Coronary artery (tissue), 2 donors: ENCODE measurements at regions not wholly inside any gene's neighbourhood (a gene's known extent, or its start where the extent isn't known, plus 50 kb on each side); places are given as distances from the start of the nearest gene placed in this dataset.
"Not testable (repeated sequence)": the region's sequence is repeated elsewhere in the genome, so short reads cannot be mapped to it uniquely, and the experiment has no call there.

ENCODE experiments used
- DNase-seq: peaks from one replicate; pipeline ENCODE4 v3.0.0-alpha.2; 2017; ENCODE audit warnings: low spot score
- H3K27ac ChIP-seq, 2 donors: fragments of 200-600 bp; sonication (generic); one replicate each; pipeline ENCODE4 v1.5.1; 2016 to 2019
- H3K4me3 ChIP-seq: fragments of 200-600 bp; sonication (generic); 2 replicates; pipeline ENCODE4 v1.5.1; 2016; ENCODE audit warnings: mild to moderate bottlenecking, moderate library complexity
- TF ChIP-seq, protein P1 (sequence below): fragments of 200-600 bp; sonication (generic); IDR thresholded peaks from one replicate; pipeline ENCODE4 v1.5.1; 2019; ENCODE audit warnings: antibody characterized with exemption

DNA sequence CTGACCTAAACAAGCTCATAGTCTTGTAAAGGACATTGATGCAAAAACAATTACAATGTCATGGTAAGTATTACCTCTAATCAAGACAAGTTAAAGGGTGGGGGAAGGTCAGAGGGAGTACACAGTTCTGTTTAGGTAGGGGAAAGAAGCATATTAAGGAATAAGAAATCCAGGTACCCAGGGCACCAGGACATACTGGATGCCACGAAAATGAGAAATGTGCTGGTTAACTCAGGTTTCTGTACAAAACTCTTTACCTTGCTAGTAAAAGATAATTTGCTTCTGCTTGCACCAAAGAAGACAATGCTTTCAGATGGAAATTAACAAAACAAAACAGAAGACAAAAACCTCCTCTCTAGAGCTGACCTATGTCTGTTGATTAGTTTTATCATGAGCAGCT is 70.7 kb upstream of the MED13 start:
- TF ChIP-seq, protein P1, sequence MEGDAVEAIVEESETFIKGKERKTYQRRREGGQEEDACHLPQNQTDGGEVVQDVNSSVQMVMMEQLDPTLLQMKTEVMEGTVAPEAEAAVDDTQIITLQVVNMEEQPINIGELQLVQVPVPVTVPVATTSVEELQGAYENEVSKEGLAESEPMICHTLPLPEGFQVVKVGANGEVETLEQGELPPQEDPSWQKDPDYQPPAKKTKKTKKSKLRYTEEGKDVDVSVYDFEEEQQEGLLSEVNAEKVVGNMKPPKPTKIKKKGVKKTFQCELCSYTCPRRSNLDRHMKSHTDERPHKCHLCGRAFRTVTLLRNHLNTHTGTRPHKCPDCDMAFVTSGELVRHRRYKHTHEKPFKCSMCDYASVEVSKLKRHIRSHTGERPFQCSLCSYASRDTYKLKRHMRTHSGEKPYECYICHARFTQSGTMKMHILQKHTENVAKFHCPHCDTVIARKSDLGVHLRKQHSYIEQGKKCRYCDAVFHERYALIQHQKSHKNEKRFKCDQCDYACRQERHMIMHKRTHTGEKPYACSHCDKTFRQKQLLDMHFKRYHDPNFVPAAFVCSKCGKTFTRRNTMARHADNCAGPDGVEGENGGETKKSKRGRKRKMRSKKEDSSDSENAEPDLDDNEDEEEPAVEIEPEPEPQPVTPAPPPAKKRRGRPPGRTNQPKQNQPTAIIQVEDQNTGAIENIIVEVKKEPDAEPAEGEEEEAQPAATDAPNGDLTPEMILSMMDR = no peak

DNA sequence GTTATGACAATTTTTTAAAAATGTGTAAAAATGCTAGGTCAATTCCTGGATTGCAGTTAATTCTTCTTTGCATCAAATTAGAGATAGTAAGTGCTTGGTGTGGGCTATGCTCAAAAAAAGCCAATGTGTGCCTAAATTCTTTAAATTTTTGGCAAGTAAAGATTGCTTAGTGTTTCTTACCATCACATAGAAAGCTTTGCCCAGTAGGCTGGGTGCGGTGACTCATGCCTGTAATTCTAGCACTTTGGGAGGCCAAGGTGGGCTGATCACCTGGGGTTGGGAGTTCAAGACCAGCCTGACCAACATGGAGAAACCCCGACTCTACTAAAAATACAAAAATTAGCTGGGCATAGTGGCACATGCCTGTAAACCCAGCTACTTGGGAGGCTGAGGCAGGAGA is 70.0 kb upstream of the MED13 start:
- not testable (repeated sequence) for H3K4me3 ChIP-seq, DNase-seq, H3K27ac ChIP-seq

More for the DNA sequence above, 70.7 kb upstream of the MED13 start:
- DNase-seq = no peak
- Histone ChIP-seq H3K4me3 (no peak overlapping the region), H3K27ac (no peak overlapping the region)

DNA sequence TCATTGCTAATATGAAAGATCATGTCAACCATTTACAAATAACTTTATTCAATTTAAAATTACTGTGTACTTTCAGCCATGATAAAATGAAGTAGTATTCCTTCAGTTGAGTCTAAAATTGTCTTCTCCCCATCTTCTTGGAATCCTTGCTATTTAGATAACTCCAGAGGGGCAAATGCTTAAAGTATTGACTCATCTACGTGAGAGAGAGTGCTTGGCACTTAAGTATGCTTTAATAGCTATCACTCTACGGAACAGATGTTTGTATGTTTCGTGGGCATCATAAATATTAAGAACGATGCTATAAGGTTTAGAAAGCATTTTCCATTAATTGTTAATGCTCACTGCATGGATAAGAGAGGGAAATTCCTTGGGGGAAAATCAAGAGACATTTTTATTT is 69.3 kb upstream of the MED13 start:
- Histone ChIP-seq H3K27ac (no peak overlapping the region), H3K4me3 (no peak overlapping the region)
- TF ChIP-seq, protein P1 = no peak
- no peak for DNase-seq

DNA sequence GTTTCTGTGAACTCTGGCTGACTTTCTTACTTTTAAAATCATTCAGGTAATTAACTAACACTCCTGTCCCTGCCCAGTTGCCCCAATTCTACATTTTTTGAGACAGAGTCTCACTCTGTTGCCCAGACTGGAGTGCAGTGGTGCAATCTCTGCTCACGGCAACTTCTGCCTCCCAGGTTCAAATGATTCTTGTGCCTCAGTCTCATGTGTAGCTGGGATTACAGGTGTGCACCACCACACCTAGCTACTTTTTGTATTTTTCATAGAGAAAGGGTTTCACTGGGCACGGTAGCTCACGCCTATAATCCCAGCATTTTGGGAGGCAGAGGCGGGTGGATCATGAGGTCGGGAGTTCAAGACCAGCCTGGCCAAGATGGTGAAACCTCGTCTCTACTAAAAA is 66.2 kb upstream of the MED13 start:
- not testable (repeated sequence) for DNase-seq, H3K27ac ChIP-seq, H3K4me3 ChIP-seq

DNA sequence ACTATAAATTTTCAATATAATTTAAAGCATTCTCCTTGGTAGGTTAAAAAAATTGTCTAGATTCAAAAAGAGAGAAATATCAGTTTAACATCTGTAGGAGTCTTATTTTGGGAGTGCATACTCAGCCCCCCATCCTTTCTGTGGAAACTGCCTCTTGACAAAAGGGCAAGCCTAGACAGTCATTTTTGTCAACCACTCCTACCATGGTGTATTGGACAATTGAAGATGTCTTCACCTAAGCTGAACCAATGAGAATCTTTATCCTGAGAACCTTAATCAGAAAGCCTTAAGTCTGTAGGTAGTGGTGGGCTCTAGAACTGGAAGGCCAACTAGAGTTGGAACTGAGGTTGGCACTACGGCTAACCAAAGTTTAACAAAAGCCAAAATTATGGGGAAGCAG is 65.7 kb upstream of the MED13 start:
- Histone ChIP-seq H3K27ac (no peak overlapping the region), H3K4me3 (no peak overlapping the region)
- DNase-seq = no peak
- TF ChIP-seq, protein P1 = no peak

DNA sequence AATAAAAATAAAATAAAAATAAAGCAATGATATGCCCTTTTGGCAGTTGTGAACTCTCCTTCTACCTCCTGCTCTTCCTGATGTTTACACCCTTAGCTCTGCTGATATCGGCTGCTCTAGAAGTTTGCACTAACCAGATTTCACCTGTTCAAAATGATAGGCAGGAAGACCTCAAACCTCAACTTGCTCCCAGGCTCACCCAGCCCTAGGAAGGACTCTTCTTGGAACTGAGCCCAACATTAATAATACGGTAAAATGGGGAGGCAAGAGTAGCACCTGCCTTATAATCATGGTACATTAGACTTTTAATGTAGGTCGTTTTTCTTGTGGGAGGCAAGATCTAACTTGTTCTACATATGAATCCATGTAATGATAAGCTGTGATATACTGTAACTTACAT is 61.2 kb upstream of the MED13 start:
- TF ChIP-seq, protein P1 = no peak
- no peak overlapping the region for H3K4me3 ChIP-seq
- no peak for DNase-seq
- H3K27ac ChIP-seq = no peak overlapping the region

DNA sequence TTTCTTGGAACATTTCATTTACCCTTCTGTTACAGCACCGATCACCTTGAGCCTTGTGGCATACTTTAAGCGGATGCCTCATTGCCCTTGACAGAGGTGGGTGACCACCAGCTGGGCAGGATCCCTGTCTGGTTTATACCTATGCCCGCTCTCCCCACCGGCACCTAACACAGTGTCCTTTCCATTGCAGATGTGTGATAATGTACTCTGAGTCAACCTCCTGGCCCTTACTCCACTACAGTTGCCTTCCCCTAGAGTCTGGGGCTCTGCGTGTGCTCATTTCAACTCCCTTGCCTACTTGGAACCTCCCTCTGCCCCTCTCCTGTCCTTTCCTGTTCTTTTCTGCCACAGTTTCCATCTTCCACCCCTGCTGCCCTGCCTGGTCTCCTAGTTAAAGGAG is 60.2 kb upstream of the MED13 start:
- Histone ChIP-seq H3K27ac (no peak overlapping the region), H3K4me3 (no peak overlapping the region)
- DNase-seq = no peak
- TF ChIP-seq, protein P1 = no peak

DNA sequence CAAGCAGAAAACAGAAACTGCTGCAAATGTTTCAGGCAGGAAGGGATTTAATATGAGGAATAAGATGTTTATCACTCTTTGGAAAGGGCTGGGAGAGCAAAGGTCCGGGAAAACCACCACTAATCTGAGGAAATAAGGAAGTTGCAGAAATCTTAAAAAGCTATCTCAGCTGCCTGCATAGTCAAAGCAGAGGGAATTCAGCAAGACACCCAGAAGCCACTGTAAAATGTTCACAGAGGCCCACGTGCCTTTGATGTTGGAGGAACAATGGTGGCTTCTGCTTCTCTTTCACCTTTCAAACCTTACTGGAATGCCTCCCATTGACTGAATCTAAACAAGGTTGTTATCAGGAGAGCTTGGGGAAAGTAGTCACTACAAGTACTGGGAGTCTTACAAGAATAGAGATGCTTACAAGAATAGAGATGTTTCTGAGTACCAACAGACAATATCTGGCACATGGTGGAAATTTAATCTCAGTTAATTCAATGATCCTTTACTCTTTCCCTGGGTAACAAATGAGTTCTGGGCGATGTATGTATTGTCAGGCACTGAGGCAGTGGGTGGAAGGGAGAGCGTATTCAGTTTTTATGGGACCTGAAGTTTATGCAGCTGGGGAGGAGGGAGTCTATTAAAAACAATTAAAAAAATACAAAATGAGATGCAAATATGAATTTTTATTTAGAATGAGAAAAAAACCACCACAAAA is 56.1 kb upstream of the MED13 start:
- TF ChIP-seq, protein P1 = no peak
- no peak for DNase-seq
- no peak overlapping the region for H3K4me3 ChIP-seq
- no peak overlapping the region for H3K27ac ChIP-seq
